ENCODE measurements at regions not wholly inside any gene's neighbourhood (a gene's known extent, or its start where the extent isn't known, plus 50 kb on each side); places are given as distances from the start of the nearest gene placed in this dataset.
"Not testable (repeated sequence)": the region's sequence is repeated elsewhere in the genome, so short reads cannot be mapped to it uniquely, and the experiment has no call there.

- DNase-seq (ENCODE audit: low read depth): no peak
- H3K4me3 ChIP-seq (ENCODE audit: low read depth, low read length): no peak overlapping the region
- no peak for TF ChIP-seq CTCF (IDR thresholded peaks at IDR 0.05; ENCODE audit: low read depth, low read length, missing control alignments)
Measured at GRCh38 chr5:161002571-161003074, 150.6 kb upstream of the ATP10B start.

DNA sequence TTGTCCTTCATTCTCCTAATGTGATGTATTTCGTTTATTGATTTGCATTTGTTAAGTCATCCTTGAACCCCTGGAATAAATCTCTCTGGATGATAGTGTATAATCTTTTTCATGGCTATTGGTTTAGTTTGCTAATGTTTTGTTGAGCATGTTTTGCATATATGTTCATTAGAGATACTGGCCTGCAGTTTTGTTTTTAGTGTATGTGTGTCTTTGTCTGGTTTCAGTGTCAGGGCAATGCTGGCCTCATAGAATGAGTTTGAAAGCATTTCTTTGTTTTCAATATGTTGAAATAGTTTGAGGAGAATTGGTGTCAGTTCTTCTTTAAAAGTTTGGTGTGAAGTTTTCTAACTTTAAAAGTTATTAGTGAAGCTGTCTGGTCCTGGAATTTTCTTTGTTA is 149.6 kb upstream of the ATP10B start:
- TF ChIP-seq CTCF (IDR thresholded peaks at IDR 0.05; ENCODE audit: low read depth, low read length, missing control alignments): no peak
- no peak for DNase-seq (ENCODE audit: low read depth)
- no peak overlapping the region for H3K4me3 ChIP-seq (ENCODE audit: low read depth, low read length)

- not testable (repeated sequence) for DNase-seq (ENCODE audit: low read depth); H3K4me3 ChIP-seq (ENCODE audit: low read depth, low read length)
Measured at GRCh38 chr5:161001142-161001541, 149.1 kb upstream of the ATP10B start.

GRCh38 chr5:160991205-160991604 is 139.2 kb upstream of the ATP10B start:
- DNase-seq (ENCODE audit: low read depth): no peak
- TF ChIP-seq CTCF (IDR thresholded peaks at IDR 0.05; ENCODE audit: low read depth, low read length, missing control alignments): no peak
- no peak overlapping the region for H3K4me3 ChIP-seq (ENCODE audit: low read depth, low read length)

DNA sequence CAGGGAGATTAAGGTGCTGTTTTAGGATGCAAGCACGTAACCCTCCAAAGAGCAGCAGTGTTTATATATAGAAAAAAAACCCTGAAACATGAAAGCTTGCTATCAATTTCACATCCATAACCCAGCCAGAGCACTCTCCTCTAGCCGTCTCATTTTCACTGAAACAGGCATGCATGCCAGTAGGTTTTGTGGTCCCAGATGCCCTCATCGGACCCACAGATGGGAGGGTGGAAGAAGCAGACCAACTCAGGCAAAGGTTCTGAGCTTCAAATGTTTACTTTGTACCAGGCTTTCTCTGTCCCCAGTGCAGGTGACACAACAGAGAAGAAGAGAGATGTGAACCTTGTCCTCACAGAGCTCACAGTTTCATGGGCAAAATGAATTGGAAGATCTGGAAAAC is 127.4 kb upstream of the ATP10B start:
- H3K4me3 ChIP-seq (ENCODE audit: low read depth, low read length): no peak overlapping the region
- no peak for DNase-seq (ENCODE audit: low read depth)
- no peak for TF ChIP-seq CTCF (IDR thresholded peaks at IDR 0.05; ENCODE audit: low read depth, low read length, missing control alignments)

- no peak for DNase-seq (ENCODE audit: low read depth)
- H3K4me3 ChIP-seq (ENCODE audit: low read depth, low read length): no peak overlapping the region
- no peak for TF ChIP-seq CTCF (IDR thresholded peaks at IDR 0.05; ENCODE audit: low read depth, low read length, missing control alignments)
Measured at GRCh38 chr5:160978944-160979343, 126.9 kb upstream of the ATP10B start.

DNA sequence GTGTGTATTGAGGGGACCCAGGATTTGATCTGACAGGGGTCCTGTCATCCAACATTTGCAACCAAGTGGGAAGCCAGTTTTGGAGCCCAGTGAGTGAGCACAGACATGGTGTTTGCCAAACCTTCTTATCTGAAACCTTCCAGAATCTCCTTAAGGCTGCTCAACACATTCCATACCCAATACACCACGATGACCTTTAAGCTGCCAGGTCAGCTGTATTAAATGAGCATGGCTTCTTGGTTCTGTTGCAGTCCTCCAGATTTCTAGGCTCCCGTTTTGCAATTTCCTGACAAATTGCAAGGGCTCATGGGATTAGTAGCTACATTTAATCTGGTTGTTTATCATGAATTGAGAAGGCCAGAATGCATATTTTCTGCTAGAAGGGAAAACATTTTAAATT is 124.2 kb upstream of the ATP10B start:
- DNase-seq (ENCODE audit: low read depth): no peak
- no peak for TF ChIP-seq CTCF (IDR thresholded peaks at IDR 0.05; ENCODE audit: low read depth, low read length, missing control alignments)
- no peak overlapping the region for H3K4me3 ChIP-seq (ENCODE audit: low read depth, low read length)

Measured in GM12864 (cell line).